CD4-positive, alpha-beta T cell treated with Interleukin-12 subunit alpha and Interleukin-12 subunit beta, for 1 hour (primary cell): ENCODE measurements at regions not wholly inside any gene's neighbourhood (a gene's known extent, or its start where the extent isn't known, plus 50 kb on each side); places are given as distances from the start of the nearest gene placed in this dataset.
"Not testable (repeated sequence)": the region's sequence is repeated elsewhere in the genome, so short reads cannot be mapped to it uniquely, and the experiment has no call there.

ENCODE experiments used
- DNase-seq: peaks from one replicate; pipeline ENCODE4 v3.0.0-alpha.2; 2020

- DNase-seq, result not testable (repeated sequence)
Observed at GRCh38 chr21:17676930-17677329, 64.2 kb upstream of the BTG3 start.

GRCh38 chr21:17674106-17674505, 61.4 kb upstream of the BTG3 start:
- no peak for DNase-seq

- DNase-seq, result no peak
Observed at GRCh38 chr21:17673261-17674020, 60.7 kb upstream of the BTG3 start.

GRCh38 chr21:17671733-17672132, 59.0 kb upstream of the BTG3 start:
- no peak for DNase-seq

- no peak for DNase-seq
Observed at GRCh38 chr21:17668479-17669140, 55.9 kb upstream of the BTG3 start.

- no peak for DNase-seq
Observed at GRCh38 chr21:17667256-17667655, 54.6 kb upstream of the BTG3 start.
